Lower leg skin (tissue), 4 donors: ENCODE measurements at regions not wholly inside any gene's neighbourhood (a gene's known extent, or its start where the extent isn't known, plus 50 kb on each side); places are given as distances from the start of the nearest gene placed in this dataset.

Experiments used
- DNase-seq, 2 donors: peaks; one replicate each; pipeline ENCODE4 v3.0.0-alpha.2; 2019; ENCODE audit warnings: low spot score in 2 of 2
- H3K4me3 ChIP-seq: fragments of 200-600 bp; sonication (generic); 2 replicates; pipeline ENCODE4 v1.5.1; 2017; ENCODE audit warnings: mild to moderate bottlenecking, low read depth; ENCODE audit not compliant: poor library complexity, severe bottlenecking
- CTCF ChIP-seq, 3 donors: fragments of 450-650 bp; IDR thresholded peaks; one replicate each; pipeline ENCODE4 v1.5.1; 2016; ENCODE audit warnings: antibody characterized with exemption in 3 of 3, mild to moderate bottlenecking in 3 of 3, moderate library complexity in 2 of 3
- POLR2A ChIP-seq, 2 donors: fragments of 450-650 bp; IDR thresholded peaks; one replicate each; pipeline ENCODE4 v1.6.1; 2016 to 2017; ENCODE audit warnings: antibody characterized with exemption in 2 of 2, mild to moderate bottlenecking in 1 of 2, moderate library complexity in 1 of 2
- WGBS, 2 donors: methylation state at CpG; one replicate each; pipeline ENCODE4 v1.1.5; 2018; 5-methylcytosine and 5-hydroxymethylcytosine counted together
- intact Hi-C: fragments of 100-400 bp; cut with DNase I; formaldehyde crosslinking; loops from one replicate; pipeline ENCODE4 v1.15.0; 2023; ENCODE audit warnings: low total_unique reads

- intact Hi-C loops, result no loop called here
- WGBS, 2 donors, result 90 to 92% methylated on average over 5 of the region's 5 CpGs
- no peak overlapping the region for H3K4me3 ChIP-seq
- peak in 1 of 2 donors; percentile 15 for DNase-seq
- TF ChIP-seq POLR2A (IDR thresholded peaks at IDR 0.05), result no peak
- TF ChIP-seq CTCF (IDR thresholded peaks at IDR 0.05), result no peak
These were observed 111.0 kb downstream of the MRPL14 start for GRCh38 chr6:44016131-44016870.

- TF ChIP-seq POLR2A (IDR thresholded peaks at IDR 0.05), result no peak
- no peak for TF ChIP-seq CTCF (IDR thresholded peaks at IDR 0.05)
- intact Hi-C loops, result no loop called here
- WGBS, 2 donors, result 58 to 72% methylated on average over 3 of the region's 3 CpGs
- no peak overlapping the region for H3K4me3 ChIP-seq
- peak in 1 of 2 donors; percentile 48 for DNase-seq
These were observed 115.2 kb downstream of the MRPL14 start for GRCh38 chr6:44012078-44012493.

GRCh38 chr6:44011350-44011920 lies 115.8 kb downstream of the MRPL14 start:
- intact Hi-C loops, result no loop called here
- DNase-seq, result no peak
- WGBS, 2 donors, result 96 to 100% methylated on average over 2 of the region's 2 CpGs
- no peak overlapping the region for H3K4me3 ChIP-seq
- no peak for TF ChIP-seq POLR2A (IDR thresholded peaks at IDR 0.05)
- TF ChIP-seq CTCF (IDR thresholded peaks at IDR 0.05), result no peak

GRCh38 chr6:44010411-44011349 lies 116.6 kb downstream of the MRPL14 start:
- no peak for TF ChIP-seq CTCF (IDR thresholded peaks at IDR 0.05)
- no peak for TF ChIP-seq POLR2A (IDR thresholded peaks at IDR 0.05)
- 83 to 86% methylated on average over 9 to 11 of the region's 11 CpGs for WGBS, 2 donors
- DNase-seq, result peak in 1 of 2 donors; percentile 80
- no peak overlapping the region for H3K4me3 ChIP-seq
- intact Hi-C loops, result no loop called here

- intact Hi-C loops, result no loop called here
- 71 to 72% methylated on average over 11 of the region's 11 CpGs for WGBS, 2 donors
These were observed 117.6 kb downstream of the MRPL14 start for GRCh38 chr6:44009425-44010321.

More at GRCh38 chr6:44009425-44010321, 117.6 kb downstream of the MRPL14 start:
- DNase-seq, result peak in 1 of 2 donors; percentile 57
- TF ChIP-seq CTCF (IDR thresholded peaks at IDR 0.05) (no peak), POLR2A (IDR thresholded peaks at IDR 0.05) (no peak)
- H3K4me3 ChIP-seq, result no peak overlapping the region
